Activated CD4-positive, alpha-beta T cell treated with anti-CD3 and anti-CD28 coated beads for 48 hours (primary cell): ENCODE measurements at regions not wholly inside any gene's neighbourhood (a gene's known extent, or its start where the extent isn't known, plus 50 kb on each side); places are given as distances from the start of the nearest gene placed in this dataset.
"Not testable (repeated sequence)": the region's sequence is repeated elsewhere in the genome, so short reads cannot be mapped to it uniquely, and the experiment has no call there.

Experiments used
- DNase-seq: peaks from one replicate; pipeline ENCODE4 v3.0.0-alpha.2; 2020

DNA sequence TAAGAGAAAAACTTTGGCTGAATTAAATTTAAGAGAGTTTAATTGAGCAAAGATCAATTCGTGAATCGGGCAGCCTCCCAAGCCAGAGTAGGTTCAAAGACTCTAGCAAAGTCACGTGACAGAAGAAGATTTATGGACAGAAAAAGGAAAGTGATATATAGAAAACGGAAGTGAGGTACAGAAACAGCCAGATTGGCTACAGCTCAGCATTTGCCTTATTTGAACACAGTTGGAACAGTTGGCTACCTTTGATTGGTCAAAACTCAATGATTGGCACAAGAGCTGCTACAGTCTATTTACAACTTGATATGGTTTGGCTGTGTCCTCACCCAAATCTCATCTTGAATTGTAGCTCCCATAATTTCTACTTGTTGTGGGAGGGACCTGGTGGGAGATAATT lies 102.6 kb downstream of the PLG start:
- DNase-seq, result no peak

DNA sequence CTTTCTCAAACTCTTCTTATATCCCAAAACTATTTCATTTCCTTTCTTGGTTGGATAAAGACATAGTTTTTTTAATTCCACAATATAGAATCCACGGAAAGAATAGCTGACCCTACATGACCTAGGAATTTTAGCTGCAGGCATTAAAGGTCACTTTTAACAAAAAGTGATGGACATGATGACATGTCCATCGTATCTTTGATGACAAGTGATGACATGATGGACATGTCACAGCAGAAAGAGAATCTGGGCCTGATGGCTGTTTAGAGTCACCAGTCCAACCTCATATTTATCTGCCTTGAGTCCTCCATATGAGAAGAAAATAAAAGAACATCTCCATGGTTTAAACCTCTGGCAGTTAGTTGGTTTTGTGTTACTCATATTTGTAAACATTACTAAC lies 106.2 kb downstream of the PLG start:
- DNase-seq, result no peak

DNA sequence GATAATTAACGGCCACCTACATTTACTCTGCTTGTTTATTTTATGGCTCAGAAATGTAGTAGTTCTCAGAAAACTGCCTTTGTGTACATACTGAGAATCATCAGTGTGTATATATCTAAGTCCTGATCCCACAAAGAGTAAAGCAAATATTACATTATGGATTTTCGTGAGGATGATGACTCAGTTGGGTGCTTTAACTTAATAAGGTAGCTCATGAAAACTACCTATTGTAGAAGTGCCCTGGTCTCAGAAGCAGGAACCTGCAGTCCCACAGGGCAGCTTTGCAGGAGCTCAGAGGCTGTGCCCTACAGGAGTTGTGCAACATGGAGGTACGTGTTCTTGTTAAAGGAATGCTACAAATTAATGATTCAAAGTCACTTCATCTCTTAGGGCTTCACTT lies 108.2 kb downstream of the PLG start:
- DNase-seq, result no peak

DNA sequence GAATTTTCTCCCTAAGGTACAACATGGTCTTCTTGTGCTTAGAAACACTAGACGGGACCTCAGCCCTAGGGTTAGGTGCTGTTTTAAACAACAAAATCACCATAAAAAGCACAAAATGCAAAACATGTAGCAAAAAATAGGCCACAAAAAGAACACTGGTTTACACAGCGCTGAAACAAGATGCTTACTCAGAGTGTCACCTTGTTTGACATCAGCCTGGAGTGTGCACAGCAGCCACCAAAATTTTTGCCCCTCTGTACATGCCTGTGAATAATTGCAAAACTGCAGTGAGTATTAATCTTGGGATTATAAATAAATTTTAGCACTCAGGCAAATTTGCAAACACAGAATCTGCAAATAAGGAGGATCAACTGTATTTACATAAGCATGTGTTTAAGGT lies 110.1 kb downstream of the PLG start:
- DNase-seq, result no peak

DNA sequence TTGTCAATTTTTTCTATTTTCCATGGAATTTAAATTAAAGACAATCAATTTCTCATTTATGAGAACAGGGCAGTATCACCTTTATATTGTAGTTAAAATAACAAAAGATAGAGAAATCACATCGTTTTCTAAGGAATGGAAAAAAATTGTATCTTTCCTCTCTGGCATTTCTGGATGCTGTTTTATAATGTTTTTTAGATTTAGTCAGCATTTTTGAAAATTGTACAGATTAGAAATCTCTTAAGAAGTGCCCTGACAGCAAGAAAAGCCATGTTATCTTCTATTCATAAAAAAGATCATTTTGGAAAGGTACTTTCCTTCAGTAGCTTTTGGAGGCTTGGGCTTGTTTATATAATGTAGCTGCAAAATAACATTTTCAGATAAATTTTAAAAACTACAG lies 116.9 kb downstream of the PLG start:
- no peak for DNase-seq

DNA sequence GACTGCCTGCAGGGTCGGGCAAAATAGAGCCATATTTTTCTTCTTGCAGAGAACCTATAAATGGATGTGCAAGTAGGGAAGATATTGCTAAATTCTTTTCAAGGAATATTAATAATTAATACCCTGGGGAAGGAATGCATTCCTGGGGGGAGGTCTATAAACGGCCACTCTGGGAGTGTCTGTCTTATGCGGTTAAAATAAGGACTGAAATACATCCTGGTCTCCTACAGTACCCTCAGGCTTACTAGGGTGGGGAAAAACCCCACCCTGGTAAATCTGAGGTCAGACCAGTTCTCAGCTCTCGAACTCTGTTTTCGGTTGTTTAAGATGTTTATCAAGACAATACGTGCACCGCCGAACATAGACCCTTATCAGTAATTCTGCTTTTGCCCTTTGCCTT lies 118.6 kb downstream of the PLG start:
- DNase-seq, result not testable (repeated sequence)

DNA sequence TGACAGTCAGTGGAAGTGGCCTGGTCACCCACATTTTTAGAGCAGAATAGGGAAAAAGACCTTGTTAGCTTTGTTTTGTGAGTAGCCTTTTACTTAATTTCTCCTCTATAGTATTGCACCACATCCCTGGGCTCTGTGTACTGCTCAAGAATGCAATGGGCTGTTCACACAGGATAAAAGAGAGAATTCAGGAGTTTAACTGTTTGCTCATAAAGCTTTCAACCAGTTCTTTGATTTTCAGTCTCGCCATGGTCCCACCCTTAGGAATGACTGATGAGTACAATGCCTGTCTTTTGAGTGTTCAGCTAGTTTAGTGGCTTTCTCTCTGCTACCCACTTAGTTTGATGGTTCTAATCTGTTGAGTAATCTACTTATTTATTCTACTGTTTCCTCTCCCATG lies 129.7 kb downstream of the PLG start:
- no peak for DNase-seq

DNA sequence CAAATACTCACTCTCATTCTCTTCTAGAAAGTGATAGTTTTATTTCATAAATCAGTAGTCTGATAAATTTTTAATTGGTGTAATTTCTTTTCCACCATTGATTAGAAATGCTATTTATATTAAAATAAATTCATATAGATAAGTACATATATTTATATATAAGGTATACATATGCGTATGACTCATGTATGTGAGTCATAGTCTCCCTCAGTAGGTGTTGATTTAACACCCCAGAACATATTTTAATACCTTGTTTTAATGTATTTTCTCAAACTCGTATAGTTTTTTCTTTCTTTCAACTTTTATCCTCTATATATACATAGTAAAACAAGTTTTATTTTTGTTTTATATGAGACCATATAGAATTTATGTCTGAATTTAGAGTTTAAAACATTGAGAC lies 130.4 kb downstream of the PLG start:
- no peak for DNase-seq

DNA sequence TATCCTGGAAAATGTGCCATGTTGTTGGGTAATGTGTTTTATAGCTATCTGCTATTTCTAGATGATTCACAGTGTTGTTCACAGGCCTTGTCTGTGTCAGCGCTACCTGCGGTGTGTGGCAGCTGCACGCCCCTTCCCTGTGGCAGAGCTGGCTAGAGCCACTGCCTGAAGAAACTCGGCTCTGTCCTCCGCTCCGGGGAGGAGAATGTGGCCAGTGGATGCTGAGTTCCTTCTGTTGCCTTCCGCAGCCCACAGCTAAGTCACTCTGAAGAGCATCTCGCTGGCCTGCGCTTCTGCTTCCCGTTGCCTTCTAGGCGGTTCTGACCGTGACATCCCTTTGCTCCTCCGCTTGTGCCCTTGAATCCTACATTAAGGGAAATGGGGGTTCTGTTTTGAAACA lies 135.1 kb downstream of the PLG start:
- DNase-seq, result no peak

DNA sequence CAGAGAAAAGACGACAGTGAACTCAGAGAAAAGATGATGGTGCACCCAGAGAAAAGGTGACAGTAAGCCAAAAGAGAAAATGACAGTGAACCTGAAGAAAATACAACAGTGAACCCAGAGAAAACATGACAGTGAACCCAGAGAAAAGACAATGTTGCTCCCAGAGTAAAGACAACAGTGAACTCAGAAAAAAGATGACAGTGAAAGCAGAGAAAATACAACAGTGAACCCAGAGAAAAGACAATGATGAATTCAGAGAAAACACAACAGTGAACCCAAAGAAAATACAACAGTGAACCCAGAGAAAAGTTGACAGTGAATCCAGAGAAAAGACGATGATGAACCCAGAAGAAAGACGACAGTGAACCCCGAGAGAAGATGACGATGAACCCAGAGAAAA lies 140.5 kb upstream of the MAP3K4 start:
- DNase-seq, result no peak

DNA sequence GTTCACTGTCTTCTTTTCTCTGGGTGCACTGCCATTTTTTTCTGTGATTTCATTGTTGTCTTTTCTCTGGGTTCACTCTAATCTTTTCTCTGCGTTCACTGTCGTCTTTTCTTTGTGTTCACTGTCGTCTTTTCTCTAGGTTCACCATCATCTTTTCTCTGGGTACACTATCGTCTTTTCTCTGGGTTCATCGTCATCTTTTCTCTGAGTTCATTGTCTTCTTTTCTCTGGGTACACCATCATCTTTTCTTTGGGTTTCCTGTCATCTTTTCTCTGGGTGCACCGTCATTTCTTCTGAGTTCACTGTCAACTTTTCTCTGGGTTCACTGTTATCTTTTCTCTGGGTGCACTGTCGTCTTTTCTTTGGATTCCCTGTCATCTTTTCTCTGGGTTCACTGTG lies 137.6 kb upstream of the MAP3K4 start:
- no peak for DNase-seq

DNA sequence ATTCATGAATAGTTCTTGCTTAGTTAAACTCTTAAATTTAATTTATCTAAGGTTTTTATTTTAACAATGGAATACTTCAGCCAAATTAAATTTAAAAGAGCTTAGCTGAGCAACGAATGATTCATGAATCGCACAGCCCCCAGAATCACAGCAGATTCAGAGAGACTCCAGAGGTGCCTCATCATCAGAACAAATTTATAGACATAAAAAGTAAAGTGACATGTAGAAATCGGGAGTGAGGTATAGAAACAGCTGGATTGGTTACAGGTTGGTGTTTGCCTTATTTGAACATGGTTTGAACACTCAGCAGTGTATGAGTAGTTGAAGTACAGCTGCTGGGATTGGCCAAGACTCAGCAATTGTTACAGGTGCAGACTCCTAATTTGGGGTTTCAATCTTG lies 132.7 kb upstream of the MAP3K4 start:
- DNase-seq, result no peak

DNA sequence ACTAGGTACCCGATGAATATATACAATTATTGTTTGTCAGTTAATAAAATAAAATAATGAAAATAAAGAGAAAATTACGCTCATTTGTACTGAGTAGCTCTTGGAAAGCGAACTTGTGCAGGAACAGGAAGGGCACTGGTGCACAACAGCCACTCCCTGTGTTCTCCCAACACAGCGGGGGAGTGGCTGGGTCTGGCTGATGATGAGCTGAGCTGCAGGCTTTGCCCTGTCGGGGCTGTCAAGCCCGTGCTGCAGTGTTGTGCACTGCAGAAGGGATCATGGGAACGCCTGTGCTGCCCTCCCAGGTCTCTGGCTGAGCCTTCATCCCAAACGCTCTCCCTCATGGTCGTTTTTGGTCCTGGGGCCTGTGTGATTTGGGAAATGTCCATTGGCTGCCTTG lies 131.7 kb upstream of the MAP3K4 start:
- DNase-seq, result no peak

DNA sequence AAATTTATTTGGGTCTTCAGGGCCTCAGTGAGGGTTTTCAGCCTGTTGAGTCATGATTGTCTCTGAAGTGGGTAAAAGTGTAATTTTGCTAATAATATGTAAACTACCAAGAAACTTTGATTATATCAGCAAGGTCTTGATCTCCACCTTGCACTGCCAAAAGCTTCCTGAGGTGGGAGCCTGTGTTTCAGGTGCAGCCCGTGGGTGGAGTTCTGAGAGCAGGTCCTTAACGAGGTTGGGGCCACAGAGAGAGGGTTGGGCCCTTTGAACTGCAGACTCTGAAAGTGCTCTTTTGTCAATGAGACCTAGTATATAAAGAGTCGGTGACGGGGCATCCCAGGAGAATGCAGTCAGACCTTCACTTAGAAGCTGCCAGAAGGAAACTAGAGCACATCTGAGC lies 129.7 kb upstream of the MAP3K4 start:
- DNase-seq, result no peak

DNA sequence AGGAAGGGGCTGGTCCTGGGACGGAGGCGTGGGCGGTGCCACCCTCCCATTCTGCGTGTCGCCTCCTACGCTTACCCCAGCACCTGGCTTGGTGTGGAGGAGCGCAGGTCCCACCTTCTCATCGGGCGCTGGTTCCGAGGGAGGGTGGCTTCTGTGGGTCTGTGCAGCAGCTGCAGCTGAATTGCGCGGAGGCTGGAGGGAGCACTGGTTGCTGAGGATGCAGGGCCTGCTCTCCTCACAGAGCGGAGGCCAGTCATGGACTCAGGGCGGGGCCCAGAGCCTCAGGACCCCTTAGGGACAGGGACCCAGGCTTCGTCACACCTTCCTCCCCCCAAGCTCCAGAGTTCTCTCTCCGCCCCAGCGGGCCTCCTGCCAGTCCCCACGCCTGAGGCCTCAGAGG lies 127.8 kb upstream of the MAP3K4 start:
- DNase-seq, result no peak

DNA sequence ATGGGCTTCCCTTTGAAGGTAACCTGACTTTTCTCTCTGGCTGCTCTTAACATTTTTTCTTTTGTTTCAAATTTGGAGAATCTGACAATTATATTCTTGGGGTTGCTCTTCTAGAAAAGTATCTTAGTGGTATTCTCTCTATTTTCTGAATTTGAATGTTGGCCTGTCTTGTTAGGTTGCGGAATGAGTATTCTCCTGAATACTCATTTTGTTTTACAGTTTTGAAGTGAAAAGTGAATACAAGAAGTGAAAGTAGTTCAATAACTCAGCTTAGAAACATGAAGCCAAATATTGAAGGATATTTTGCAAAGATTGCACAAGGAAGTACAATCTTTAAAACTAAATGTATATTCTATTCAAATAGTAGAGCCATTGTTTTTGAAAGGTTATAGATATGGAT lies 120.2 kb upstream of the MAP3K4 start:
- no peak for DNase-seq

DNA sequence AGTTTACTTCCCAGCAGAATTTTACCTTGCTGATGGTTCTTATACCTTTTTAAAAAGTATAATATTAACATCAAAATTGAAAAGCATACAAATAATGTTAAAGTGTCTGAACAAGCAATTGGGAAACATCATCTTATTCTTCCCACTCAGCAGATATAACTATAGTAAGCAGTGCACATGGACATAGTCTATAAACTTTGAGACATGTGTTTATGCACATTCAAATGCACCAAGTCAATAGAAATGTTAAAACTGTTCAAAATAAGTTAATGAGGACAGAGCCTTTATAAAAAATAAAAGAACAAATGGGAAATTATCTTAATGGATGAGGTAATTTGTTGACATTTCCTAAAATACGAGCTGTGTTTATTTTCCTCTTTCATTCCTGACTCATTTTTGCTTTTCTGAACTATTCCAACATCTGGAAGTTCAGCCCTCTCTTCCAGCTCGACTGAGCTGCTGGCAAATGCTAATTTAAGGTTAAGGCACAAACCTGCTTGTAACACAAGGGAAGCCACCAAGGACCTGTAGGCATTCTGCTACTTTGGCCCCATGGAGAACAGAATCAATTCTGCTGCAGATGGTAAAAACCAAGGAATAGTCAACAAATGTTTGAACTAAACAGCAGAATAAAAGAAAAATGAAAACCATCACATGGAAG lies 110.3 kb upstream of the MAP3K4 start:
- DNase-seq, result no peak

DNA sequence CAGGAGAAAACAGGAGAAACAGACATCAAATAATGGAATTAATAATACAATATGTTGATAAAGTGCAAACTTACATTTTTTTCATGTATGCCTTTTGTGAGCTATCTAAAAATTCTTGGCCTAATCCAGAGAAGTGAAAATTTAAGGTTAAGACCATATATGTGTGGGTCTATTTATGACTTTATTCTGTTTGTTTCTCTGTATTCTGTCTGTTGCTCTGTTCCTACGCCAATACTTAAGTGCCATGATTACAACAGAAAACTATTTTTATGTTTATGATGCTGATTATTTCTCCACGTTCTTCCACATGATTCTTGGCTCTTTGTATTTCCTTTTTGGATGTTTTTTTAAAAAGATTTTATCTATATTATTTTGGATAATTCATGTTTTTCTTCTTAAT lies 109.6 kb upstream of the MAP3K4 start:
- DNase-seq, result no peak

DNA sequence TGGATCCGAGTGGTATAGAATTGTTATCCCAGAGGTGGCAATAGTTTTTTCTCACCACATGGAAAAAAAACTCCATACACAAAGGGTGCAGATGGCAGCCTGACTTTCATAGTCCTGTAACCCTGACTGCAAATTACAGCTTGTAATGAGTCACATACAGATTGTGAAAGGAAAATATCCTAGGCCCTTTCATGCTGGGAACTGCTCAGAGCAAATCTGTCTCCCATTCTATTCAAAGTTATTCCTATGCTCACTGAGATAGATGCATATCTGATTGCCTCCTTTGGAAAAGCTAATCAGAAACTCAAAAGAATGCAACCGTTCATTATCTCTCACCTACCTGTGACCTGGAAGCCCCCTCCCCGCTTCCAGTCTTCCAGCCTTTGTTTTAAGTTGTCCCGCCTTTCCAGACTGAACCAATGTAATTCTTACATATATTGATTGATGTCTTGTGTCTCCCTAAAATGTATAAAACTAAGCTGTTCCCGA lies 108.7 kb upstream of the MAP3K4 start:
- no peak for DNase-seq

DNA sequence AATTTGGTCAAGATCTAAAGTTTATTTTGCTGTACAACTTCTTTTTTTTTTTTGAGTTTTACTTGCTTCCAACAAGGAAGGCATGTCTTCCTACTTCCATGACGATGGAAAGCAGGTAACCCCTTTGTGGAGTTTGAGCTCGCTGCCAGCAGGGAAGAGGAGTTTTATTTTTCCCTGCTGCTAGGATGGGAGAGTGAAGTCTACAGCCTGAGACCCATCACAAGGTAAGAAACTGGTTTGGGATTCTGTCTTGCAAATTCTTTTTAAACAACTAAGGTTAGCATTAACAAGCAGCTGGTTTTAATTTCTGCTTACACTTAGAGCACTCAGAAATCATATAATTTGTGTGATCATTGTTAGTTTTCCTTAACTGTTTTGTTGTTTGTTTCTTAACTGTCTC lies 108.0 kb upstream of the MAP3K4 start:
- no peak for DNase-seq

DNA sequence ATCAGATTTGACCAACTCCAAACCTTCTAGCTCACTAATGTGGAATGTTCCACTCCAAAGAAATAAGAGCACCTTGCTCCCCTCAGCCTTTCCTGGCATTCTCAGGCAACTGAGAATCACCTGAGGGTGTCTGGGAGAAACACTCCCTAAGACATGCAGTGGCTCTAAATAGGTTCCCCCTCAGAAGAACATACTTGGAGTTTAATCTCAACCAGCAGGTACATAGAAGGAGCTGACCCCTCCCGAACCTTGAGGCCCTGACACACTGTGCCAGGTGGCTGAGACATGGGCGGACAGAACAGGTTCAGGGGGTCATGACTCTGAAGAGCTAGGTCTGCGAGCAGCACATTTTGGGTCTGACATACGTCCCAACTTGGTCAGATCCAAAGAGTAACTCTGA lies 107.6 kb upstream of the MAP3K4 start:
- no peak for DNase-seq

DNA sequence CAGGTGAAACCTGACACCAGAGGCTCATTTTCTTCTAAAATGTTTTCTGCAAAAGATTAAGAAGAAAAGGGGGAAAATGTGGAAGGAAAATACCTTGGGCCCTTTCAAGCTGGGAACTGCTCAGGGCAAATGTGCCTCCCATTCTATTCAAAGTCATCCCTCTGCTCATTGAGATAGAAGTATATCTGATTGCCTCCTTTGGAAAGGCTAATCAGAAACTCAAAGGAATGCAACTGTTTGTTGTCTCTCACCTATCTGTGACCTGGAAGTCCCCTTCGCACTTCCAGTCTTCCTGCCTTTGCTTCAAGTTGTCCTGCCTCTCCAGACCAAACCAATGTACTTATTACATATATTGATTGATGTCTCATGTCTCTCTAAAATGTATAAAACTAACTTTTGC lies 102.4 kb upstream of the MAP3K4 start:
- not testable (repeated sequence) for DNase-seq

DNA sequence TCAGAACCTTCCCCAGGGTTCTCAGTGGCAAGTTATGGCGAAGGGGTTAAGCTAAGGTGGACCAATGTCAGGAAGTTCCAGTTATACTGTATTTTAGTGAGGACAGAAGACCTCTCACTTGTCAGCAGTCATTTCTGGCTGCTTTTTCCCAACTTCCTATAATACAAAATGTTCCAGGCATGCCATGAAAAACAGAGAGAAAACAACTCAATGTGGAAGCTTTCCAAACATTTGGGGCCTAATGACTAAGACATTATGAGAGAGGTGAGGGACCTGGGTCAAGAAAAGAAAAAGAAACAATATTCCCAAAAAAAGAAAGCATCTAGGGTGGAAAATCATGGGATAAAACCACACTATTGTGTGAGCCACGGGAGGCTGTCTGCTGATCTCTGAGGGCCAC lies 99.9 kb upstream of the MAP3K4 start:
- no peak for DNase-seq

DNA sequence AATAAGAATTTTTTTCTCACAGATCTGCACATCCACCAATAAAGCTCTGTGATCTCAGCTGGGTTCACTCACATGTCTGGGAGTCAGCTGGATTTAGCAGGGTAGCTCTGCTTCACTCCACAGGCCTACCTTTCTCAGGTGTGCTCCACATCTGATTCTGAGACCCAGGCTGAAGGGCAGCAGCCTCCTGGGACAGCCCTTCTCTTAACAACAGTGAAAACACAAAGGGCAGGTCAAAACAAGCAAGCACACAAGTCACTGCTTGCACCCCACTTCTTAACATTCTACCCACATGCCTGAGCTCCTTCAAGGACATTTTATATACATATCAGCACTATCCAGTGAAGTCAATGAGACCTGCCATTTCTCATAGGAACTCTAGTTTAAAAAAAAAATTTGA lies 96.0 kb upstream of the MAP3K4 start:
- DNase-seq, result no peak

DNA sequence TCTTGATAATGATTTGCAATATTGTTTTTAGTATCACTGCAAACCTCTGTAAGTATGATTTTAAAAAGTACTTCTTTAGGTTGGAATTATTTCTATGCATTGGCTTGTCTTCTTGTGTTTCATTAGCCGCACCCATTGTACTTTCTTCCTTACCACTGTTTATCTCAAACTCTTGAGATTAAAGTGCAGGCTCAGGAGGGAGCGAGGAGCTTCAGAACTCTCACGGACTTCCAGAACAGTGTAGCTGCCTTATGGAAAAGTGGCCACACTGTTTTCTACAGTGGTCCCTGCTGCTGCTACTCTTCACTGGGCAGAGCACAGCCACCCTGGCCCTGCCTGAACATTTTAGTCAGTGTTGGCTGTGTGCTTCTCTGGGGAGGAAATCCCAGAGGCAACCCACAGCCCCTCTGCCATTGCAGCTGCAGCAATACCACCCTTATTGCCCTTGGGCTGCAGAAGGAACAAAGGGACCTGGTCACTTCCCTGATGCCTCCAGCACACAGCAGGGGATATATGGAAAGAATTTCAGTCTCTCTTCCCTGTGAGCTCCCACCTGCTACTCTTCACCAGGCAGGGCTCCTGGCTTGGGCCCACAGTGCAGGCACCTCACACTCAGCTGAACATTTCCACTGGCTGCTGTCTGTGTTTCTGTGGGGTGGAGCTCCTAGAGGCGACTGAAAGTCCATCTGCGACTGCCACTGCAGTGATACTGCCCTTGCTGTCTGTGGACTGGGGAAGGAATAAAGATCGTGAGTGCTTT lies 91.7 kb upstream of the MAP3K4 start:
- DNase-seq, result no peak
